ENCODE measurements at regions not wholly inside any gene's neighbourhood (a gene's known extent, or its start where the extent isn't known, plus 50 kb on each side); places are given as distances from the start of the nearest gene placed in this dataset.
"Not testable (repeated sequence)": the region's sequence is repeated elsewhere in the genome, so short reads cannot be mapped to it uniquely, and the experiment has no call there.

GRCh38 chr14:105968291-105968690 is 441.9 kb downstream of the TMEM121 start:
- no peak for DNase-seq (ENCODE audit: low read depth, low spot score)
- H3K4me3 ChIP-seq (ENCODE audit: low read length): no peak overlapping the region

- H3K4me3 ChIP-seq (ENCODE audit: low read length); DNase-seq (ENCODE audit: low read depth, low spot score): not testable (repeated sequence)
Observed at GRCh38 chr14:105969026-105969425, 442.6 kb downstream of the TMEM121 start.

GRCh38 chr14:105970821-105971220 is 444.4 kb downstream of the TMEM121 start:
- not testable (repeated sequence) for DNase-seq (ENCODE audit: low read depth, low spot score); H3K4me3 ChIP-seq (ENCODE audit: low read length)

DNA sequence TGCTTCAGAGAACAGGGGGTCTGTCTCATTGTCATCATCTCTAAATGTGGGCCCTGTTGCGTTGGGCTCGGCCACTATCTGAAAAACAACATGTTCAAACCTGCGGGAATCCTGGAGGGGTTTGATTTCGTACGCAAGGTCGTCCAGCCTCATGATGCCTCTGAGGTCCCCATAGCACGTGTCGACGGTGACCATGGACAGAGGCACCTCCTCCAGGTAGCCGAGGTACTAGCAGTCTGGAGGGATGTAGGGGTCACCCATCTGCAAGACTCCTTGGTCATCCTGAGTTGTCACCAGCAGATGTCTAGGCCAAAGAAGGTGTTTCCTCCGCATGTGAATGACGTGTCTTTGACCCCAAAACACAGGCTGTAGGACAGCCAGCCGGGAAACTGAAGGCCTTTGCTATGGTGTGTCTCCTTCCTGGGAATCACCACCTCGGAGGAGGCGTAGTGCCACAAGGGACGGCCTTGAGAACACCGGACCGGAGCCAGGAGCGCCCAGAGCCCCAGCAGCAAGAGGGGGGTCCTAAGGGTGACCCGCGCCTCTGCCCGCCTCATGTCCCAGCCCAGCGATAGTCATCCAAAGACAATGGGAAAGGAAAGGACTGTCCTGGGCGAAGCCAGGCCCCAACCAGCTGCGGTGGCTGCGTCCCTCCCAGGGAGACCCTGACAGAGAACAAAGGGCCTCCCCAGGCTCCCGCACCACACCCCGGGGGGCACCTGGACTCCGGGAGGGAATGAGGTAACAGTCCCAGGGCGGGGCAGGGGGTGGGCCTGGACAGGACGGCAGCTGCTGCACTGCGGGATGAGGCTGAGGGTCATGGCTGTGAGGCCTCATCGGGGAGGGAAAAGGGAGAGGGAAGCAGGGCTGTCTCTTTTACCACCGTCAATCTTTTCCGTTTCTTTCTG is 445.5 kb downstream of the TMEM121 start:
- no peak for DNase-seq (ENCODE audit: low read depth, low spot score)
- H3K4me3 ChIP-seq (ENCODE audit: low read length): no peak overlapping the region

DNA sequence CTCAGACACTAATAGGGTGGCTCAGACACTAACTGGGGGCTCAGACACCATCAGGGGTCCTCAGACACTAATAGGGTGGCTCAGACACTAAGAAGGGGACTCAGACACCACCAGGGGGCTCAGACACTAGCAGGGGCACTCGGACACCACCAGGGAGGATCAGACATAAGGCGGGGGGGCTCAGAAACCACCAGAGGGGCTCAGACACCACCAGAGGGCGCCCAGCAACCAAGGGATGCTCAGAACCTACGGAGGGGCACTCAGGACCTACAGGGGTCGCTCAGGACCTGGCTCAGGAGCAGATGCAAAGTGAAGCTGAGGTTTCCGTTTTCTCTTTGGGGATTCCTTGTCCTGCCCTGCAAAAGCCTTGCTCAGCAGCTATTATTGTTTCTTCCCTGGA is 448.5 kb downstream of the TMEM121 start:
- peak; percentile 86 for DNase-seq (ENCODE audit: low read depth, low spot score)
- H3K4me3 ChIP-seq (ENCODE audit: low read length): no peak overlapping the region

DNA sequence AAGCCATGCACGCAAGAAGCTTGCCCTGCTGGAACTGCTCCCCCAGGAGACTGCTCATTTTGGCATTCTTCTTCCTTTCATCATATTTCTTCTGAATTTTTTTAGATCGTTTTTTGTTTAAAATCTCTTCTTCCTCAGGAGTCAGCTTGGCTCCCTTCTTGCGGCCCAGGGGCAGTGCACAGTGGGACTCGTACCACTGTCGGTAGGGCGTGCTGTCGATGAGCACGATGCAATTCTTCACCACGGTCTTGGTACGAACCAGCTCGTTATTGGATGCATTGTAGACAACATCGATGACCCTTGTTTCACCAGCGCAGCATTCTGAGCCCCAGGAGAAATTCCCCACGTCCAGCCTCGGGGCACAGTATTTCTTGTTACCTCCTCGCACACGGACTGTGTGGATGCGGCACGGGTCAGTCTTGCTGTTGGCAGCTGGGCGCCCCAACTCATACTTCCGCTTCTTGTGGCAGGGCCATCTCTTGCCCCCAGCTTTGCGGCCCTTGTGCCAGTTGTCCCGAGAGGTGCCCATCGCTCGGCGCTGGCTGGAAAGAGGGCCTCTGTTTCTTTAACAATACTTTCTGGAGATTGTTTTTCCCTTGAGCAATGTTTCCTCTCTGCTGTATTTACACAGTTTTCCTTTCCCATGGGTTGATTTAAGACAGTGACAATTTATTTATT is 452.4 kb downstream of the TMEM121 start:
- no peak for DNase-seq (ENCODE audit: low read depth, low spot score)
- no peak overlapping the region for H3K4me3 ChIP-seq (ENCODE audit: low read length)

- no peak for DNase-seq (ENCODE audit: low read depth, low spot score)
Observed at GRCh38 chr14:105979446-105979845, 453.1 kb downstream of the TMEM121 start.

GRCh38 chr14:105980224-105980623 is 453.8 kb downstream of the TMEM121 start:
- DNase-seq (ENCODE audit: low read depth, low spot score): no peak
- H3K4me3 ChIP-seq (ENCODE audit: low read length): no peak overlapping the region

More at GRCh38 chr14:105979446-105979845, 453.1 kb downstream of the TMEM121 start:
- no peak overlapping the region for H3K4me3 ChIP-seq (ENCODE audit: low read length)

DNA sequence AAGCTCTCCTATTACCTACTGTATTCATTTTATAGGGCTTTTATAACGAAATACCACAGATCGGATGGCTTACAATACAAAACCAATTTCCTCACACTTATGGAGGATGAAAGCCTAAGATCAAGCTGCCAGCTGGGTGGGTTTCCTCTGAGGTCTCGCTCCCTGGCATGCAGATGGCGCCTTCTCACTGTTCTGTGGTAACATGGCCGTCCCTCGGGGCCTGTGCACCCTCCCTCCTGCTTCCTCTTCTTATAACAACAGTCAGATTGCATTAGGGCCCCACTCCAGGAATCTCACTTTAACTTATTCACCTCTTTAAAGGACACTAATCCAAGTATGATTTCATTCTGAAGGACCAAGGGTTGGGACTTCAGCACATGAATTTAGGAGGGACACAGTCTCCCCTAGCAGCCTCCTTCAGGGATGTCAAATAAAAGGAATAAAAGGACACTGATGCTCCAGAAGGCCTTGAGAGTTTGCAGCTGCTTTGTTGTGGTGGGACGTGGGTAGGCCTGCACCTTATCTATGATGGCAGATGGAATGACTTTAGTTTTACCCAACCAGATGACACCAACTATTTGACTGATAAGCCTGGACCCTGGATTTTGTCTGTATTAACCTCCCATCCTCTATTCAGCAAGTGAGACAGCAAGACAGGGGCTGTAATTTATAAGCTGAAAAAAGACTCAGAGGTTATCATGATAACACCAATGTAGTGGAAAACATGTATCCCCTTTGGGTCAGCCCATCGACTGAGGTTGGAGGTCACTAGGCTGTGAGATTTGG is 455.3 kb downstream of the TMEM121 start:
- peak; percentile 99 for DNase-seq (ENCODE audit: low read depth, low spot score)
- peak overlapping the region; percentile 9 for H3K4me3 ChIP-seq (ENCODE audit: low read length)

DNA sequence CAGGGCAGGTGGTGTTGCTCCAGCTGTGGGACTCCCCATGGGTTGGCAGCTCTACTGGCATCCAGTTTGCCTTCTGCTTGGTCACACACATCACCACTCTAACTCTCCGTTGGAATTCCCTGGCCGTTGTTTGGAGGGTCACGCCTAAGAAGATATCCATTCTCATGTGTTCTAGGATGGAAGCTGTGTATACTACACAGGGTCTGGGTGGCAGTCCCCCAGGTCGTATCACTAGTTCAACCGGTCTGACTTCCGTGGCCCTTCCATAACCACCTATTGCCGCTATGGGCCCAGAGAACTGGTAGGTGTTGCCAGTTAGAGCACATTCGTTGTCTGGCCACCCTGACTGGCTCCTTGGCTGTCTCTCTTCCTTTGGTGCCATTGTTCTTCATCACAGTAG is 456.3 kb downstream of the TMEM121 start:
- H3K4me3 ChIP-seq (ENCODE audit: low read length): no peak overlapping the region
- DNase-seq (ENCODE audit: low read depth, low spot score): no peak

DNA sequence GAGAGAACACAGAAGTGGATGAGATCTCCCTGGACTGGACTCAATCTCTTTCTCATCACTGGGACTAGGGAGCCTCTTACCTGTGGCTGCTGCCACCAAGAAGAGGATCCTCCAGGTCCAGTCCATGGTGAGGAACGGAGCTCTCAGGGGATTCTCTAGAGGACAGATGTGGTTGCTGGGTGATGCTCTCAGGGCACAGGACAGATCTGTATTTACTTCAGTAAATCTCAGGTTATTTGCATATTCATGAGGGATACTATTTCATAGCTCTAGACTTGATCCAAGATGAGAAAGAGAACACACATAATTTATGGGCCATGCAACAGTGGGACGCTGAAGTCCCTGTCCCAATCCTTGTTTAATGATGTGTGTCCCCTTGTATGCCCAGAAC is 460.5 kb downstream of the TMEM121 start:
- no peak for DNase-seq (ENCODE audit: low read depth, low spot score)
- 0 out of 2 replicates have a peak overlapping the region, but pooled peaks have one; percentile 13 for H3K4me3 ChIP-seq (ENCODE audit: low read length)

DNA sequence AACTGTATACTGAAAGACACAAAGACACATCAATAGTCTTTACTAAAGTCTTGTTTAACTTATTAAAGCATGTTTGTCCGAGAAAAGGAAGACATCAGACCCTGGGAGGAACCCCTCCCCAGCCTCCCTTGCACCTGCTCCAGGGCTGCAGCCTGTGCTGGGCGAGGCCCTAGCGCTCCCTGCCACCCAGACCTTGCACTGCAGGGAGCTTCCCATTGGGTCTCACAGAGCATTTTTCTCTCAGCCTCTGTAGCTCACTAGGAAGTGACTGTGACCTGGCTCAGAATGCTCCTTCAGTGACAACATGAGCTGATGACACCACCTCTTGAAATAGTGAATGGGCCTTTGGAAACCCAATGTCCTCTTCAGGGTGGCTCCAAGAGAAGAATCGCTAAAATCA is 461.2 kb downstream of the TMEM121 start:
- DNase-seq (ENCODE audit: low read depth, low spot score): no peak
- H3K4me3 ChIP-seq (ENCODE audit: low read length): no peak overlapping the region

DNA sequence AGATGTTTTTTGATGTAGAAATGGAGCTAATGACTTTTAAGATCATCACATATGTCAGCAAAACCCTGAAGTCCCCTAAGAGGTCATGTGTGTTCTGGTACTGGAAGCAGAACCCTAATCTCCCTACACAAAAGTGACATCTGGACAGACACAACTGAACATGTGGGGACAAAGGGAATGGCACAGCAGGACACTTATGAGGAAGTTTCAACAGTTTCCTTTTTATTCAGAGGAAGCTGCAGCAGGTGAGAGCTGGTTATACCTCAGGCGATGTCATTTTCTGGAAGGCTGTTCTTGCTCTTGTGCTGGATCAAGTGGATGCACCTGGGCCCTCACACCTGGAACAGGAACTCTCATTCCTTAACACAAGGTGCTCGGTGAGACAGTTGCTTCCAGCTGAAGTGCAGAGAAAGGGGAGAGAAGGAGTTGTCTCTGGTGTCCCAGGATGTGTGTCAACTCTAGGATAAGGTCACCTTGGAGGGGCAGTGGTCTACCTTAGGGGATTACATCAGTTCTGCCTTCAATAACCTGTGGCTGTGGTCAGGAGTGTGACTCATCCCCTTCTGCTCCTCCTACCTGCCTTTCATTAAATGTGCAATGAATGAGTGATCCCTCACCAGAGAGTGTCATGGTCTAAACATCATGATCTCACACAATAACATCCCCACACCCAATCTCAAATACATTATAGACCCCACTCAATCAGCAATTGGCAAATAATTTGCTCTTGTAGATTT is 463.4 kb downstream of the TMEM121 start:
- no peak overlapping the region for H3K4me3 ChIP-seq (ENCODE audit: low read length)
- no peak for DNase-seq (ENCODE audit: low read depth, low spot score)

- DNase-seq (ENCODE audit: low read depth, low spot score); H3K4me3 ChIP-seq (ENCODE audit: low read length): not testable (repeated sequence)
Observed at GRCh38 chr14:105991677-105992076, 465.3 kb downstream of the TMEM121 start.

DNA sequence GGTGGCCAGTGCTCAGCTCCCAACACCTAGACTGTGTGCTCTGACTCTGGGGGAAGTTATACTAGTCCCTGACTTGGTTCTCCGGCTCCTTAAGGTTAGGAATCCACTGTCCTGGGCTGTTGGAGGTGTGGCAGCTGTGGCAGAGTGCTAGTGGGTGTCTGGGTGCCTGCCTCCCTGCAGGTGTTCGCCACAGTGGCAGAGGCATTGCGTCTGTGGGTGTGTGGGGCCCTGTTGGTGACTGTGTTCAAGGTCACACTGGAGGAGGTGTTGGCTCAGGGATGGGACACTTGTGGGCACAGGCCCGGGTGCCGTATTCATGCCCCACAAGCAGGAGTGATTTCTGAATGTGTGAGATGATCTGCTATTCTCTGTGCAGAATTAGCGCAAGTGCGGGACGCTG is 467.4 kb downstream of the TMEM121 start:
- no peak for DNase-seq (ENCODE audit: low read depth, low spot score)
- no peak overlapping the region for H3K4me3 ChIP-seq (ENCODE audit: low read length)

DNA sequence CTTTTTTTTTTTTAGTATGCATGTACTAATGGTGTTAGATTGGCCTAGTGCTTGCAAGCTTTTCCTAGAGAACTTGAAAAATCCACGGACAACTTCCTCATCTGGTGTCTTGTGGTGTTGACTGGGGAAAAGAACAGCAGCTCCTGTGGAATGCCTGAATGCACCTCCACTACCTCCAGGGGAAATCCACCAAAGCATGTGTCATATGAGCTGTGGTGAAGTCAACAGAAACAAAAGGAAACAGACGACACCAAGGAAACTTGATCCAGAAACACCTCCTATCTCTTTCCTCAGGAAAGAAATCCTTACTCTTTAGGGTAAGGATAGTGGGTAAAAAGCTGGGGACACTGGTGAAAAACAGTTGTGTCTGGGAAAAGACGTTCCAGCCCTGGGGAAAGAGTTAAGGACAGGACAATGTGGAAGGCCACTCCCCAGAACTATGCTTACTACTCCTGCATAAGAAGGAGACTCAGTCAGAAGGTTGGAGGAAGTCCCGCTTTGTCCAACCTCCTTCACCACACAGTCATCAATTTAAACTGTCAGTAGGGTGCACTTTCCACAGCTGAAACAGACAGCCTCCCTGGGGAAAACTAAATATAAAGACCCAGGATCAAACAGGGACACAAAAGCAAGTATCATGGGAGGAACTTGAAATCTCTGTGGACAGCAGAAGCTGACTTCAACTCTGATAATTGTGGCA is 468.8 kb downstream of the TMEM121 start:
- not testable (repeated sequence) for DNase-seq (ENCODE audit: low read depth, low spot score); H3K4me3 ChIP-seq (ENCODE audit: low read length)

- not testable (repeated sequence) for H3K4me3 ChIP-seq (ENCODE audit: low read length); DNase-seq (ENCODE audit: low read depth, low spot score)
Observed at GRCh38 chr14:105998597-105998996, 472.2 kb downstream of the TMEM121 start.

GRCh38 chr14:105999361-106000028 is 473.1 kb downstream of the TMEM121 start:
- DNase-seq (ENCODE audit: low read depth, low spot score): peak; percentile 89
- no peak overlapping the region for H3K4me3 ChIP-seq (ENCODE audit: low read length)

All from Jurkat, Clone E6-1 (cell line).